OCI-LY3 (cell line): ENCODE measurements at regions not wholly inside any gene's neighbourhood (a gene's known extent, or its start where the extent isn't known, plus 50 kb on each side); places are given as distances from the start of the nearest gene placed in this dataset.

Experiments
- H2AFZ ChIP-seq: fragments of 200-600, 300-600 bp; shearing (Covaris generic); 2 replicates; pipeline ENCODE4 v1.6.0; 2014; ENCODE audit warnings: antibody characterized with exemption, low read depth, low read length
- H3K27ac ChIP-seq: fragments of 200-600, 300-600 bp; sonication (generic); 2 replicates; pipeline ENCODE4 v1.5.1; 2014; ENCODE audit warnings: mild to moderate bottlenecking, low read length, moderate library complexity, mixed read lengths
- H3K27me3 ChIP-seq: fragments of 200-600, 300-600 bp; sonication (generic); 2 replicates; pipeline ENCODE4 v1.6.1; 2014; ENCODE audit warnings: low read depth, low read length, mixed read lengths
- H3K36me3 ChIP-seq: fragments of 200-600, 300-600 bp; sonication (generic); replicated peaks from 2 replicates; pipeline ENCODE3; 2014; ENCODE audit warnings: low read depth, low read length, mixed read lengths
- H3K4me1 ChIP-seq: fragments of 300-600, 200-600 bp; sonication (generic); 2 replicates; pipeline ENCODE4 v1.6.1; 2014; ENCODE audit warnings: low read length, mixed read lengths
- H3K4me2 ChIP-seq: fragments of 200-600, 300-600 bp; sonication (generic); 2 replicates; pipeline ENCODE4 v1.6.1; 2014; ENCODE audit warnings: low read length, mixed read lengths
- H3K4me3 ChIP-seq: fragments of 300-600, 200-600 bp; sonication (generic); 2 replicates; pipeline ENCODE4 v1.5.1; 2014; ENCODE audit warnings: antibody characterized with exemption, mild to moderate bottlenecking, low read length, moderate library complexity
- H3K79me2 ChIP-seq: fragments of 300-600, 200-600 bp; shearing (Covaris generic); 2 replicates; pipeline ENCODE4 v1.6.1; 2014; ENCODE audit warnings: mild to moderate bottlenecking, low read length, mixed read lengths
- H3K9ac ChIP-seq: fragments of 300-600, 200-600 bp; shearing (Covaris generic); 2 replicates; pipeline ENCODE4 v1.6.0; 2014; ENCODE audit warnings: mild to moderate bottlenecking, low read length, moderate library complexity
- H3K9me3 ChIP-seq: fragments of 200-600, 300-600 bp; shearing (Covaris generic); 2 replicates; pipeline ENCODE4 v1.6.1; 2014; ENCODE audit warnings: low read length, mixed read lengths; ENCODE audit not compliant: insufficient read depth
- H4K20me1 ChIP-seq: fragments of 200-600, 300-600 bp; sonication (generic); 2 replicates; pipeline ENCODE4 v1.6.1; 2016; ENCODE audit warnings: low read length, mixed read lengths; ENCODE audit not compliant: insufficient read depth
- CTCF ChIP-seq: fragments of 200-600, 300-600 bp; sonication (generic); IDR thresholded peaks from 2 replicates; pipeline ENCODE4 v1.5.1; 2014; ENCODE audit warnings: antibody characterized with exemption, low read length, low read depth
- EZH2phosphoT487 ChIP-seq: fragments of 200-600 bp; shearing (Covaris generic); IDR thresholded peaks from 2 replicates; pipeline ENCODE4 v1.6.1; 2018; ENCODE audit warnings: antibody characterized with exemption, mixed run types, low read depth

GRCh38 chr7:116310141-116310540 is 99.8 kb downstream of the TES start:
- no peak overlapping the region for H3K9ac ChIP-seq
- no peak for TF ChIP-seq CTCF
- no peak for TF ChIP-seq EZH2phosphoT487
- H3K79me2 ChIP-seq = no peaks in the 10 kb centered on the region
- H3K27ac ChIP-seq = no peak overlapping the region
- H2AFZ ChIP-seq = no peak overlapping the region
- no peak overlapping the region for H3K4me3 ChIP-seq
- no peaks in the 10 kb centered on the region for H3K27me3 ChIP-seq
- H3K4me1 ChIP-seq = peaks cover 56% of the 10 kb centered on the region
- no peaks in the 10 kb centered on the region for H4K20me1 ChIP-seq
- H3K4me2 ChIP-seq = no peak overlapping the region
- H3K9me3 ChIP-seq = no peaks in the 10 kb centered on the region
- no peaks in the 10 kb centered on the region for H3K36me3 ChIP-seq

- H3K4me1 ChIP-seq = peaks cover 61% of the 10 kb centered on the region
- no peak overlapping the region for H2AFZ ChIP-seq
- H3K4me2 ChIP-seq = no peak overlapping the region
- no peaks in the 10 kb centered on the region for H4K20me1 ChIP-seq
- H3K4me3 ChIP-seq = no peak overlapping the region
- H3K27me3 ChIP-seq = no peaks in the 10 kb centered on the region
- no peaks in the 10 kb centered on the region for H3K36me3 ChIP-seq
- no peaks in the 10 kb centered on the region for H3K79me2 ChIP-seq
- TF ChIP-seq EZH2phosphoT487 (no peak), CTCF (no peak)
- no peak overlapping the region for H3K9ac ChIP-seq
- H3K27ac ChIP-seq = no peak overlapping the region
- H3K9me3 ChIP-seq = no peaks in the 10 kb centered on the region
Observed at GRCh38 chr7:116311259-116311658, 100.9 kb downstream of the TES start.

GRCh38 chr7:116311816-116312471 is 101.6 kb downstream of the TES start:
- Histone ChIP-seq H2AFZ (no peak overlapping the region; the same call in 1 of the 2 replicates), H3K4me1 (peaks cover 61% of the 10 kb centered on the region), H3K9me3 (no peaks in the 10 kb centered on the region), H4K20me1 (no peaks in the 10 kb centered on the region), H3K79me2 (no peaks in the 10 kb centered on the region), H3K4me2 (no peak overlapping the region), H3K27me3 (no peaks in the 10 kb centered on the region), H3K36me3 (no peaks in the 10 kb centered on the region), H3K9ac (no peak overlapping the region), H3K27ac (no peak overlapping the region), H3K4me3 (no peak overlapping the region)
- no peak for TF ChIP-seq EZH2phosphoT487
- no peak for TF ChIP-seq CTCF

- Histone ChIP-seq H3K4me3 (peak overlapping the region; percentile 54), H2AFZ (peak overlapping the region; percentile 48), H3K36me3 (peaks cover 5% of the 10 kb centered on the region), H4K20me1 (no peaks in the 10 kb centered on the region), H3K4me2 (peak overlapping the region; percentile 81), H3K27me3 (no peaks in the 10 kb centered on the region), H3K9ac (peak overlapping the region; percentile 74), H3K9me3 (no peaks in the 10 kb centered on the region), H3K27ac (peak overlapping the region; percentile 96), H3K4me1 (peaks cover 56% of the 10 kb centered on the region), H3K79me2 (no peaks in the 10 kb centered on the region)
- TF ChIP-seq CTCF (no peak), EZH2phosphoT487 (no peak)
Observed at GRCh38 chr7:116315293-116315692, 105.0 kb downstream of the TES start.
